A673 (cell line): ENCODE measurements at regions not wholly inside any gene's neighbourhood (a gene's known extent, or its start where the extent isn't known, plus 50 kb on each side); places are given as distances from the start of the nearest gene placed in this dataset.

ENCODE experiments used
- BruUV-seq: library from RNA; stranded (reverse); fragments of 400-500 nt; replicated peaks from 2 replicates; lab custom pipeline; 2021; lab: Mats Ljungman, UMichigan
- CTCF ChIA-PET: fragments of 300-600 bp; sonication (Branson Sonifier 250); formaldehyde crosslinking; loops from one replicate; lab custom pipeline; 2022; ENCODE audit warnings: antibody characterized with exemption; lab: Charles Lee
- POLR2A ChIA-PET: fragments of 300-600 bp; sonication (Branson Sonifier 250); formaldehyde crosslinking; loops from one replicate; lab custom pipeline; 2022; ENCODE audit warnings: antibody characterized with exemption; ENCODE audit not compliant: low non-redundant PET; lab: Charles Lee
- DNase-seq: peaks from one replicate; pipeline ENCODE4 v3.0.0-alpha.2; 2015; ENCODE audit warnings: low spot score
- H3K27ac ChIP-seq: fragments of 200-600 bp; sonication (generic); 2 replicates; pipeline ENCODE4 v1.5.1; 2016; ENCODE audit warnings: mixed run types, low read depth, mild to moderate bottlenecking, mixed read lengths, antibody characterized with exemption, low read length; ENCODE audit not compliant: poor library complexity, severe bottlenecking
- H3K27me3 ChIP-seq: fragments of 200-600 bp; sonication (generic); replicated peaks from 2 replicates; pipeline ENCODE4 v1.6.1; 2017; ENCODE audit warnings: mixed run types, low read depth, mild to moderate bottlenecking, mixed read lengths, antibody characterized with exemption, low read length; ENCODE audit not compliant: insufficient read depth, poor library complexity
- H3K36me3 ChIP-seq: fragments of 200-600 bp; sonication (generic); 2 replicates; pipeline ENCODE4 v1.6.1; 2016; ENCODE audit warnings: mixed run types, mild to moderate bottlenecking, mixed read lengths, antibody characterized with exemption, low read length; ENCODE audit not compliant: insufficient read depth, poor library complexity, severe bottlenecking
- H3K4me1 ChIP-seq: fragments of 200-600 bp; sonication (generic); 2 replicates; pipeline ENCODE4 v1.6.1; 2017; ENCODE audit warnings: mixed run types, mild to moderate bottlenecking, mixed read lengths, antibody characterized with exemption, low read length; ENCODE audit not compliant: insufficient read depth, poor library complexity, severe bottlenecking
- H3K4me3 ChIP-seq: fragments of 200-600 bp; sonication (generic); 2 replicates; pipeline ENCODE4 v1.5.1; 2016; ENCODE audit warnings: low read depth, mixed run types, mild to moderate bottlenecking, mixed read lengths, low read length; ENCODE audit not compliant: poor library complexity, severe bottlenecking
- H3K9me3 ChIP-seq: fragments of 200-600 bp; sonication (generic); 2 replicates; pipeline ENCODE4 v1.6.1; 2016; ENCODE audit warnings: mixed run types, low read depth, mild to moderate bottlenecking, mixed read lengths, antibody characterized with exemption, low read length; ENCODE audit not compliant: poor library complexity, severe bottlenecking
- CTCF ChIP-seq: fragments of 300-800, 200-600 bp; sonication (generic); conservative IDR thresholded peaks from 2 replicates; pipeline ENCODE4 v1.5.1; 2017; ENCODE audit warnings: low read depth, mild to moderate bottlenecking, antibody characterized with exemption, low read length, moderate library complexity, mixed read lengths
- EZH2 ChIP-seq: fragments of 200-600 bp; sonication (generic); IDR thresholded peaks from 2 replicates; pipeline ENCODE4 v1.6.1; 2017; ENCODE audit warnings: borderline replicate concordance, low read depth, mild to moderate bottlenecking, mixed read lengths, antibody characterized with exemption, low read length; ENCODE audit not compliant: poor library complexity, severe bottlenecking
- intact Hi-C: fragments of 100-400 bp; cut with micrococcal nuclease; formaldehyde crosslinking; loops from one replicate; pipeline ENCODE4 v1.10.0; 2022; ENCODE audit not compliant: unreplicated experiment

GRCh38 chr18:27621236-27621890 is 436.3 kb upstream of the CHST9 start:
- no peaks in the 10 kb centered on the region for H3K4me1 ChIP-seq
- H3K27me3 ChIP-seq: peaks cover 48% of the 10 kb centered on the region
- POLR2A ChIA-PET: no interaction called here
- TF ChIP-seq EZH2 (no peak), CTCF (no peak)
- no peaks in the 10 kb centered on the region for H3K9me3 ChIP-seq
- no peak for DNase-seq
- no peak overlapping the region for H3K27ac ChIP-seq
- no peaks in the 10 kb centered on the region for H3K36me3 ChIP-seq
- intact Hi-C loops: no loop called here
- H3K4me3 ChIP-seq: no peak overlapping the region
- CTCF ChIA-PET: no interaction called here
- BruUV-seq: no TSS peak

- no peak overlapping the region for H3K4me3 ChIP-seq
- H3K27ac ChIP-seq: no peak overlapping the region
- intact Hi-C loops: no loop called here
- POLR2A ChIA-PET: no interaction called here
- no peaks in the 10 kb centered on the region for H3K4me1 ChIP-seq
- CTCF ChIA-PET: no interaction called here
- H3K36me3 ChIP-seq: no peaks in the 10 kb centered on the region
- no TSS peak for BruUV-seq
- no peaks in the 10 kb centered on the region for H3K9me3 ChIP-seq
- DNase-seq: no peak
- H3K27me3 ChIP-seq: peaks cover 38% of the 10 kb centered on the region
- TF ChIP-seq CTCF: no peak
- no peak for TF ChIP-seq EZH2
Observed at GRCh38 chr18:27619906-27620305, 434.8 kb upstream of the CHST9 start.

- no peak for TF ChIP-seq EZH2
- no peak for TF ChIP-seq CTCF
- ChIA-PET POLR2A (no interaction called here), CTCF (no interaction called here)
- intact Hi-C loops: no loop called here
- Histone ChIP-seq H3K9me3 (no peaks in the 10 kb centered on the region), H3K36me3 (no peaks in the 10 kb centered on the region), H3K4me3 (no peak overlapping the region), H3K27me3 (peaks cover 38% of the 10 kb centered on the region), H3K4me1 (no peaks in the 10 kb centered on the region), H3K27ac (no peak overlapping the region)
- no TSS peak for BruUV-seq
- DNase-seq: no peak
Observed at GRCh38 chr18:27619090-27619772, 434.1 kb upstream of the CHST9 start.
